NCI-H187 treated with DMSO at 0.1 percent for 48 hours (cell line): ENCODE measurements at regions not wholly inside any gene's neighbourhood (a gene's known extent, or its start where the extent isn't known, plus 50 kb on each side); places are given as distances from the start of the nearest gene placed in this dataset.

Experiments used
- DNase-seq: peaks from one replicate; lab custom pipeline; 2025; lab: John Stamatoyannopoulos, UW

DNA sequence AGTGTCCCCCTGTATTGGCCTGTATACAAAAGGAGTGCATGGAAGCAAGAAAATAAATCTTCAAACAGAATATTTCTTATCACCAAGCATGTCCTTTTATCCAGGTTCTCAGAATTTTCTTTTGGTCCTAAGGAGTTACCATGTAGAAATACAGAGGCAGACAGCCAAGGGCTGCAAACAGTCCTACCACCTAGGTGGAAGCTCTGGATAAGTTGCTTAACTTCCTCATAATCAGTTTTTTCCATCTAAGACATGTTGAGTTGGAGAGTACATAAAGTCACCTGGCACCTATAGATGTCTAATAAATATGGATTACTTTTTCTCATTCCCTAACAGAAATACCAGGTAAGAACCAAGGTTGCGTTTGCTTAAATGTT, 57.0 kb upstream of the BLID start:
- no peak for DNase-seq

GRCh38 chr11:122172352-122173073, 56.5 kb upstream of the BLID start:
- no peak for DNase-seq

- DNase-seq: no peak
Measured at GRCh38 chr11:122170815-122171475, 54.9 kb upstream of the BLID start.

GRCh38 chr11:122168218-122168617, 52.2 kb upstream of the BLID start:
- no peak for DNase-seq

DNA sequence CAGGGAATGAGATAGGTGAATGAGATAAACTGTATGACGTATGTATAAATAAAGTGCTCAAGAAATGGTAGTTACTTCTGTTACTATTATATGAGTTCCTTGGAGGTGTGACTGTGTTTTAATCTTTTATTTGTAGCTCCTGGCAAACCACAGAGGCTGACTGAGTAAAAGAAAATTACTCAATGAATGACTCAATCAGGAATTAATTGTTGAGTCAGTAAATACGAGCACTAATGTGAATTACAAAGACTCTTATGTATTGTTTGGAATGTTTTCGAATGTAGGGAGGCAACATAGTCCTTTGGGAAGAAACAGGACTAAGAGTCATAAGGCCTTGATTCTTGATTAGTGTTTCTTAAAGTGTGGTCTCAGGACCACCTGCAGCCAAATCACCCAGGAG, 51.1 kb upstream of the BLID start:
- DNase-seq: no peak

GRCh38 chr11:122165607-122166371, 49.8 kb upstream of the BLID start:
- DNase-seq: no peak
